ENCODE measurements at regions not wholly inside any gene's neighbourhood (a gene's known extent, or its start where the extent isn't known, plus 50 kb on each side); places are given as distances from the start of the nearest gene placed in this dataset.

GRCh38 chr6:8336406-8337057, 98.8 kb downstream of the SLC35B3 start:
- CTCF ChIA-PET, result interaction anchor here (1.5 to 1.8 kb wide), 2 partner anchors 11 to 13 kb away, joined by 3 to 6 read pairs; no protein-coding TSS in a partner anchor
- DNase-seq (ENCODE audit: extremely low spot score), result no peak
- POLR2A ChIA-PET, result no interaction called here
- TF ChIP-seq CTCF (IDR thresholded peaks at IDR 0.05; ENCODE audit: control extremely low read depth, extremely low read depth, low read depth, missing control alignments), result no peak

- POLR2A ChIA-PET, result no interaction called here
- CTCF ChIA-PET, result interaction anchor here (1.5 to 1.8 kb wide), 2 partner anchors 12 to 14 kb away, joined by 3 to 6 read pairs; no protein-coding TSS in a partner anchor
- TF ChIP-seq CTCF (IDR thresholded peaks at IDR 0.05; ENCODE audit: control extremely low read depth, extremely low read depth, low read depth, missing control alignments), result no peak
- no peak for DNase-seq (ENCODE audit: extremely low spot score)
These were observed 99.4 kb downstream of the SLC35B3 start for GRCh38 chr6:8335896-8336295.

- CTCF ChIA-PET, result interaction anchor here (1.5 to 1.8 kb wide), 3 partner anchors 8 to 15 kb away, joined by 3 to 6 read pairs (median 5); no protein-coding TSS in a partner anchor
These were observed 100.0 kb downstream of the SLC35B3 start for GRCh38 chr6:8335381-8335780.

GRCh38 chr6:8334113-8334512, 101.2 kb downstream of the SLC35B3 start:
- ChIA-PET CTCF (interaction anchor here (1.6 kb wide), 1 partner anchor 9 kb away, joined by 5 read pairs; no protein-coding TSS in a partner anchor), POLR2A (no interaction called here)
- no peak for DNase-seq (ENCODE audit: extremely low spot score)
- no peak for TF ChIP-seq CTCF (IDR thresholded peaks at IDR 0.05; ENCODE audit: control extremely low read depth, extremely low read depth, low read depth, missing control alignments)

More at GRCh38 chr6:8335381-8335780, 100.0 kb downstream of the SLC35B3 start:
- TF ChIP-seq CTCF (IDR thresholded peaks at IDR 0.05; ENCODE audit: control extremely low read depth, extremely low read depth, low read depth, missing control alignments), result no peak
- no peak for DNase-seq (ENCODE audit: extremely low spot score)
- POLR2A ChIA-PET, result no interaction called here

- DNase-seq (ENCODE audit: extremely low spot score), result no peak
These were observed 105.8 kb downstream of the SLC35B3 start for GRCh38 chr6:8329562-8329961.

GRCh38 chr6:8325743-8326142, 109.6 kb downstream of the SLC35B3 start:
- ChIA-PET CTCF (interaction anchor here (1.0 kb wide), 1 partner anchor 25 kb away, joined by 3 read pairs; no protein-coding TSS in a partner anchor), POLR2A (no interaction called here)
- DNase-seq (ENCODE audit: extremely low spot score), result no peak
- no peak for TF ChIP-seq CTCF (IDR thresholded peaks at IDR 0.05; ENCODE audit: control extremely low read depth, extremely low read depth, low read depth, missing control alignments)

More at GRCh38 chr6:8329562-8329961, 105.8 kb downstream of the SLC35B3 start:
- no peak for TF ChIP-seq CTCF (IDR thresholded peaks at IDR 0.05; ENCODE audit: control extremely low read depth, extremely low read depth, low read depth, missing control alignments)
- ChIA-PET POLR2A (no interaction called here), CTCF (no interaction called here)
